Progenitor cell of endocrine pancreas (in vitro differentiated cells): ENCODE measurements at regions not wholly inside any gene's neighbourhood (a gene's known extent, or its start where the extent isn't known, plus 50 kb on each side); places are given as distances from the start of the nearest gene placed in this dataset.

Experiments used
- DNase-seq: peaks from one replicate; pipeline ENCODE4 v3.0.0; 2021; ENCODE audit warnings: low spot score; ENCODE audit not compliant: unreplicated experiment
- H3K27ac Mint-ChIP-seq: 2 replicates; pipeline ENCODE4 v1.8.0; 2021; ENCODE audit warnings: mild to moderate bottlenecking, moderate library complexity, mixed read lengths
- H3K27me3 Mint-ChIP-seq: 2 replicates; pipeline ENCODE4 v1.8.0; 2021; ENCODE audit warnings: mixed read lengths
- H3K36me3 Mint-ChIP-seq: 2 replicates; pipeline ENCODE4 v1.8.0; 2022; ENCODE audit warnings: mixed read lengths; ENCODE audit not compliant: insufficient read depth
- H3K4me1 Mint-ChIP-seq: 2 replicates; pipeline ENCODE4 v1.8.0; 2021; ENCODE audit warnings: low read depth, mixed read lengths
- H3K4me3 Mint-ChIP-seq: 2 replicates; pipeline ENCODE4 v1.8.0; 2021; ENCODE audit warnings: low read depth, mild to moderate bottlenecking, moderate library complexity, mixed read lengths
- H3K9me3 Mint-ChIP-seq: 2 replicates; pipeline ENCODE4 v1.8.0; 2021; ENCODE audit warnings: low read depth, mixed read lengths
- TF ChIP-seq, protein P1 (sequence below): fragments of 200-600 bp; sonication (generic); IDR thresholded peaks from one replicate; pipeline ENCODE4 v1.5.0; 2021; ENCODE audit warnings: antibody characterized with exemption, mild to moderate bottlenecking; ENCODE audit not compliant: unreplicated experiment

DNA sequence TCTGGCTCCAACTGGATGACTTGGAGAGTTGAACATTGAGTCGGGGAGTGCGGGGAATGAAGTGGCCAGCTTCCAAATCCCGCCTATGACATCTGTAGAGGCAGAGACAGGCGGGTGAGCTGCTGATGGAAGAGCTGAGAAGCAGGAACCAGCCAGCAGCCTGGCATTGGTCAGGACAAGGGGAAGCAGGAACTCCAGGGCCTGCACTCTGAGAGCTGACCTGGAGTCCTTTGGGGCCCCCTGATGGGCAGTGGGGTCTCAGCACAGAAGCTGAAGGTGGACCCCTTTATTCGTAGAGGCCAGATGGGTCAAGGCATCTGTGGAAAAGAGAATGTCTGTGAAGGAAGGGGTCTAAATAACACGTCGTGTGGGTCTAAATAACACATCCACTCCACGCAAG is 57.0 kb downstream of the SEC61G start:
- no peak for DNase-seq
- Mint-ChIP-seq H3K36me3 (no peaks in the 10 kb centered on the region), H3K4me3 (no peak overlapping the region), H3K27ac (no peak overlapping the region), H3K4me1 (no peaks in the 10 kb centered on the region), H3K27me3 (no peaks in the 10 kb centered on the region), H3K9me3 (peaks cover under 1% of the 10 kb centered on the region)
- TF ChIP-seq, protein P1, sequence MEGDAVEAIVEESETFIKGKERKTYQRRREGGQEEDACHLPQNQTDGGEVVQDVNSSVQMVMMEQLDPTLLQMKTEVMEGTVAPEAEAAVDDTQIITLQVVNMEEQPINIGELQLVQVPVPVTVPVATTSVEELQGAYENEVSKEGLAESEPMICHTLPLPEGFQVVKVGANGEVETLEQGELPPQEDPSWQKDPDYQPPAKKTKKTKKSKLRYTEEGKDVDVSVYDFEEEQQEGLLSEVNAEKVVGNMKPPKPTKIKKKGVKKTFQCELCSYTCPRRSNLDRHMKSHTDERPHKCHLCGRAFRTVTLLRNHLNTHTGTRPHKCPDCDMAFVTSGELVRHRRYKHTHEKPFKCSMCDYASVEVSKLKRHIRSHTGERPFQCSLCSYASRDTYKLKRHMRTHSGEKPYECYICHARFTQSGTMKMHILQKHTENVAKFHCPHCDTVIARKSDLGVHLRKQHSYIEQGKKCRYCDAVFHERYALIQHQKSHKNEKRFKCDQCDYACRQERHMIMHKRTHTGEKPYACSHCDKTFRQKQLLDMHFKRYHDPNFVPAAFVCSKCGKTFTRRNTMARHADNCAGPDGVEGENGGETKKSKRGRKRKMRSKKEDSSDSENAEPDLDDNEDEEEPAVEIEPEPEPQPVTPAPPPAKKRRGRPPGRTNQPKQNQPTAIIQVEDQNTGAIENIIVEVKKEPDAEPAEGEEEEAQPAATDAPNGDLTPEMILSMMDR: no peak

DNA sequence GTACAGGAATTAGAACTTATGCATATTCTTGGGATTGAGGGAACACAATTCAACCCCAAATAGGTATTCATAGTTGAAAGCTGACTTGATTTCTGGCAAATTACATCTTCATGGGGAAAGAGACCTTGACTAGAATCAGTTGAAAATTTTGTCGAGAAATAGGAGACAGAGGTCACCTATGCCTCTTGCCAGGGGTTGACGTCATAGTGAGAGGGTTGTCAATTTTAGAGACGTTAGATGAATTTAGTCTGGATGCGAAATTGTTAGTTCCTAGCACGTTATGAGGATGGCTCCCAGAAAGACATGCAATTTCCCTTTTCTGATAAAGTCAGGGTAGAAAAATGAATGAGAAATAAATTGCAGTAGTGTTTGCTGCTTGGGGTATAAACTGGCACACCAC is 59.3 kb downstream of the SEC61G start:
- Mint-ChIP-seq H3K4me3 (no peak overlapping the region), H3K27ac (no peak overlapping the region), H3K4me1 (no peaks in the 10 kb centered on the region), H3K36me3 (no peaks in the 10 kb centered on the region), H3K27me3 (no peaks in the 10 kb centered on the region), H3K9me3 (no peaks in the 10 kb centered on the region)
- no peak for DNase-seq
- TF ChIP-seq, protein P1: no peak

DNA sequence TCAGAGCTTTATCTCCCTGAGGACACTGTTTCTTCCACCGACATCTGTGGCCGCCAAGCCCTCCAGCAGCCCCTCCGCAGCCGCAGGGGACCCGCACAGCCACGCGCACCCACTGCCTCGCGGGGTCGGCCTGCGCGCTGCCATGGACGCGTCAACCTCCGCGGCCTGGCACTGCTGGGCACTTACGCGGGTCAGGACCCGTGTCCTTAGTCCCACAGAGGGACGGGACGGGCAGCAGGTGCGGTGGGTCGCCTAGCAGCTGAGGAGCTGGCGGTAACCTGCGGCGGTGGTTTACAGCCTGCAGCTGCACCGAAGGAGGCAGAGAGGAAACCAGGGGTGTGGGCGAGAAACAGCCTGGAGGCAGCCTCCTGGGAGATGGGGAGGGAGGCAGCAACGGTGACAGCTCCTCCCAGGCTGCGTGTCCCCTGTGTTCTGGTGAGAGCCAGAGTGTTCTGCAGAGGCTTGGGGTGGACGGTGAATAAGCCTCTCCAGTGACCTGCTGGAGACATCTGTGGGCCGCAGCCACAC is 61.3 kb downstream of the SEC61G start:
- no peaks in the 10 kb centered on the region for H3K36me3 Mint-ChIP-seq
- TF ChIP-seq, protein P1: no peak
- DNase-seq: no peak
- no peaks in the 10 kb centered on the region for H3K4me1 Mint-ChIP-seq
- no peaks in the 10 kb centered on the region for H3K9me3 Mint-ChIP-seq
- H3K27me3 Mint-ChIP-seq: no peaks in the 10 kb centered on the region
- H3K27ac Mint-ChIP-seq: no peak overlapping the region
- H3K4me3 Mint-ChIP-seq: no peak overlapping the region

DNA sequence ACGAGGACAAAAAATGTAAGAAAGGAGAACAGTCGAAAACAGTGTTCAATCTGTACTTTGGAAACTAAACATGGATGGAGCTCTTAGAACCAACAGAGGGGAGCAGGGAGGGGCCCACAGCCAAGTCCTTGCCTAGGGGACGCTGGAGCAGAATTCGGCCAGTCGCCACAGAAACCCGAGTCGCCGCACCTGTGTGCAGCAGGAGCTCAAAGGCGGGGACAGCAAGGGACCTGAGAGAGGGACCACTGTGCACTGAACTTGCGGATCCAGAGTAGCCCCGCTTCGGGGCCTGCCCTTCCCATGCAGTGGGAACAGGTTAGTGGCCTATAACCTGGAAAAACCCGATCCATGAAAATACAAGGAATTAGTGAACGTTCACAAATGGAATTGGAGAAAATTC is 68.1 kb downstream of the SEC61G start:
- Mint-ChIP-seq H3K36me3 (no peaks in the 10 kb centered on the region), H3K27me3 (no peaks in the 10 kb centered on the region)
- TF ChIP-seq, protein P1: no peak

DNA sequence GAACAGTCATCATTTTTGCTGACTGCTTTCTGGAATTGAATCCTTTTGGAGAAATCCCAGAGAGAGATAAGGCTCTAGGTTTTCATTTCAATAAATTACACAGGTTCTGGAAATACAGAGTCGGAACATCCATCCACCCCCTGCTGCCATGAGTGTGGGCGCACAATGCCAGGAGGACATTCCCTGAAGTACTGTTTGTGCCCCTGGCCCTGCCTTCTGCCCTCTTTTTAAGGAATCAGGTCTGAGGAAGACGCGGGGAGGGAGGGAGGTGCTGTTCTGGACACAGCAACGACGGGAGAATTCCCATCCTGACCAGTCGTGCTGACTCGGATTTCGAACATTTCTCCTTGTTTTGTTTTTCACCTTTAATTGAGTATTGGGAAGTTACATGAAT is 69.0 kb downstream of the SEC61G start:
- Mint-ChIP-seq H3K9me3 (peaks cover 3% of the 10 kb centered on the region), H3K27ac (no peak overlapping the region), H3K27me3 (no peaks in the 10 kb centered on the region), H3K4me1 (peaks cover 6% of the 10 kb centered on the region), H3K36me3 (no peaks in the 10 kb centered on the region), H3K4me3 (no peak overlapping the region)
- TF ChIP-seq, protein P1: no peak
- no peak for DNase-seq

More for the DNA sequence above, 68.1 kb downstream of the SEC61G start:
- Mint-ChIP-seq H3K4me3 (no peak overlapping the region), H3K27ac (no peak overlapping the region), H3K9me3 (peaks cover 3% of the 10 kb centered on the region), H3K4me1 (peaks cover 6% of the 10 kb centered on the region)
- DNase-seq: no peak
